GM12878 (cell line): ENCODE measurements at regions not wholly inside any gene's neighbourhood (a gene's known extent, or its start where the extent isn't known, plus 50 kb on each side); places are given as distances from the start of the nearest gene placed in this dataset.

Experiments
- ATAC-seq: fragments of 200-7000 bp; cut with Tn5 transposase; 3 replicates; pipeline ENCODE4 v1.9.1; 2020; ENCODE audit warnings: mild to moderate bottlenecking, moderate library complexity
- BruUV-seq: library from RNA; stranded (reverse); fragments of 400-500 nt; replicated peaks from 2 replicates; lab custom pipeline; 2021; lab: Mats Ljungman, UMichigan
- CTCF ChIA-PET: fragments of 300-600 bp; sonication (Branson Sonifier 250); formaldehyde crosslinking; extraction: SDS; loops from one replicate; lab custom pipeline; 2021; ENCODE audit warnings: inconsistent platforms; lab: Yijun Ruan, JAX
- POLR2A ChIA-PET: fragments of 350-600 bp; formaldehyde crosslinking; extraction: SDS; loops from one replicate; lab custom pipeline; 2021; ENCODE audit warnings: inconsistent platforms; lab: Charles Lee
- RAD21 ChIA-PET: fragments of 300-600 bp; sonication (Branson Sonifier 250); formaldehyde crosslinking; loops from one replicate; lab custom pipeline; 2023; ENCODE audit warnings: antibody characterized with exemption; ENCODE audit not compliant: unreplicated experiment; lab: Charles Lee
- SMC1A ChIA-PET: fragments of 300-600 bp; sonication (Branson Sonifier 250); formaldehyde crosslinking; loops from one replicate; lab custom pipeline; 2023; ENCODE audit not compliant: unreplicated experiment, uncharacterized antibody; lab: Charles Lee
- DNase-seq: peaks from one replicate; pipeline ENCODE4 v3.0.0-alpha.2; 2011; ENCODE audit warnings: low read depth, low spot score
- FAIRE-seq: peaks from 3 replicates; lab custom pipeline; 2011; peaks lifted over from hg19 to GRCh38; lab: Jason Lieb, UNC
- H2AFZ ChIP-seq: 2 replicates; pipeline ENCODE4 v1.6.0; 2011; ENCODE audit warnings: low read depth, low read length, control low read depth; ENCODE audit not compliant: control insufficient read depth
- H3K27ac ChIP-seq: 2 replicates; pipeline ENCODE4 v1.5.1; 2011; ENCODE audit warnings: control low read depth; ENCODE audit not compliant: control insufficient read depth, insufficient read depth
- H3K27me3 ChIP-seq, 2 experiments: replicated peaks in 1 of 2; 2 replicates each; pipeline versions ENCODE4 v1.6.0 to v1.6.1; 2011; ENCODE audit warnings: low read length in 1 of 2; ENCODE audit not compliant: control insufficient read depth in 2 of 2, insufficient read depth in 2 of 2
- H3K36me3 ChIP-seq, 2 experiments: 2 replicates each; pipeline ENCODE4 v1.5.1; 2011; ENCODE audit warnings: low read length in 1 of 2; ENCODE audit not compliant: control insufficient read depth in 2 of 2, insufficient read depth in 2 of 2
- H3K4me1 ChIP-seq: 2 replicates; pipeline ENCODE4 v1.6.1; 2011; ENCODE audit warnings: mild to moderate bottlenecking, low read length, moderate library complexity, mixed read lengths; ENCODE audit not compliant: control insufficient read depth, insufficient read depth
- H3K4me2 ChIP-seq: 2 replicates; pipeline ENCODE4 v1.6.0; 2011; ENCODE audit warnings: control low read depth; ENCODE audit not compliant: control insufficient read depth, insufficient read depth
- H3K4me3 ChIP-seq: fragments of 200-600 bp; sonication (generic); 2 replicates; pipeline ENCODE4 v1.5.1; 2016
- H3K79me2 ChIP-seq: 2 replicates; pipeline ENCODE4 v1.6.0; 2011; ENCODE audit warnings: low read length; ENCODE audit not compliant: control insufficient read depth, insufficient read depth
- H3K9ac ChIP-seq: 2 replicates; pipeline ENCODE4 v1.8.0; 2011; ENCODE audit warnings: low read length, control low read depth, mixed read lengths; ENCODE audit not compliant: control insufficient read depth, insufficient read depth
- H3K9me3 ChIP-seq: replicated peaks from 3 replicates; pipeline ENCODE4 v1.5.1; 2011; ENCODE audit warnings: mild to moderate bottlenecking, low read length; ENCODE audit not compliant: control insufficient read depth, insufficient read depth
- H4K20me1 ChIP-seq: 2 replicates; pipeline ENCODE4 v1.6.0; 2011; ENCODE audit not compliant: control insufficient read depth, insufficient read depth
- BCLAF1 ChIP-seq: fragments of 450-650 bp; IDR thresholded peaks from 2 replicates; pipeline ENCODE4 v1.6.1; 2017; ENCODE audit warnings: antibody characterized with exemption, mild to moderate bottlenecking, moderate library complexity
- CHD1 ChIP-seq: IDR thresholded peaks from 2 replicates; pipeline ENCODE4 v1.6.1; 2012; ENCODE audit warnings: low read depth, low read length, improper control_type of control experiment
- HCFC1 ChIP-seq: fragments of 150-350 bp; IDR thresholded peaks from 2 replicates; pipeline ENCODE4 v1.6.1; 2014; ENCODE audit warnings: low read length
- MLLT1 ChIP-seq: fragments of 450-650 bp; IDR thresholded peaks from 2 replicates; pipeline ENCODE4 v1.6.1; 2016; ENCODE audit warnings: mild to moderate bottlenecking
- MYC ChIP-seq: IDR thresholded peaks from 2 replicates; pipeline ENCODE4 v1.6.1; 2011; ENCODE audit warnings: mild to moderate bottlenecking, low read length, moderate library complexity, inconsistent platforms; ENCODE audit not compliant: insufficient read depth, insufficient replicate concordance, insufficient read length, severe bottlenecking
- RFX5 ChIP-seq: IDR thresholded peaks from 2 replicates; pipeline ENCODE4 v1.6.1; 2011; ENCODE audit warnings: low read depth, low read length, improper control_type of control experiment
- ZBED1 ChIP-seq: IDR thresholded peaks from 2 replicates; pipeline ENCODE4 v1.6.1; 2016; ENCODE audit warnings: borderline replicate concordance
- WGBS: methylation state at CpG from one replicate; pipeline ENCODE4 v1.1.6; 2016; ENCODE audit warnings: low lambda C conversion rate; ENCODE audit not compliant: insufficient replicate concordance, insufficient coverage; ENCODE audit errors: missing lambda C conversion rate; 5-methylcytosine and 5-hydroxymethylcytosine counted together
- in situ Hi-C: fragments of 300-500 bp; cut with MboI; formaldehyde crosslinking; loops from 9 replicates; pipeline ENCODE4 v1.14.3; 2018; ENCODE audit warnings: mixed read lengths
- intact Hi-C: fragments of 100-400 bp; cut with micrococcal nuclease; formaldehyde crosslinking; loops from one replicate; pipeline ENCODE4 v1.14.2; 2022; ENCODE audit not compliant: unreplicated experiment
- TF ChIP-seq, protein P1 (sequence below): fragments of 450-650 bp; IDR thresholded peaks from 2 replicates; pipeline ENCODE4 v1.6.1; 2018; ENCODE audit warnings: mild to moderate bottlenecking, low read depth, moderate library complexity; ENCODE audit not compliant: partially characterized antibody
- TF ChIP-seq, protein P2 (sequence below): IDR thresholded peaks from 2 replicates; pipeline ENCODE4 v1.6.1; 2011; ENCODE audit warnings: borderline replicate concordance, low read depth, mild to moderate bottlenecking, moderate library complexity, mixed read lengths, low read length; ENCODE audit not compliant: insufficient read depth; ENCODE audit errors: extremely low read length
- TF ChIP-seq, protein P3 (sequence below): IDR thresholded peaks from 2 replicates; pipeline ENCODE4 v1.6.1; 2012; ENCODE audit warnings: low read depth, low read length, improper control_type of control experiment

GRCh38 chr3:79848876-79849275 lies 81.1 kb upstream of the ROBO1 start:
- Histone ChIP-seq H3K79me2 (no peaks in the 10 kb centered on the region), H4K20me1 (no peaks in the 10 kb centered on the region), H3K4me1 (no peaks in the 10 kb centered on the region), H3K4me3 (no peak overlapping the region), H3K4me2 (no peak overlapping the region), H3K9ac (no peak overlapping the region), H3K27ac (no peak overlapping the region), H2AFZ (no peak overlapping the region), H3K9me3 (no peaks in the 10 kb centered on the region)
- 30% methylated on average over 4 of the region's 4 CpGs for WGBS
- BruUV-seq = no TSS peak
- ATAC-seq (no peak), DNase-seq (no peak), FAIRE-seq (no peak)
- ChIA-PET RAD21 (no interaction called here), POLR2A (no interaction called here), SMC1A (no interaction called here), CTCF (interaction anchor here (1.5 to 2.9 kb wide), 2 partner anchors 11 to 330 kb away, joined by 6 to 9 read pairs; no protein-coding TSS in a partner anchor)
- intact Hi-C loops (no loop called here), in situ Hi-C loops (loop anchor here (10.0 kb wide), 1 partner anchor 324 kb away; no protein-coding TSS in a partner anchor)
- no peak for TF ChIP-seq MLLT1
- TF ChIP-seq HCFC1 = no peak
- TF ChIP-seq, protein P1, sequence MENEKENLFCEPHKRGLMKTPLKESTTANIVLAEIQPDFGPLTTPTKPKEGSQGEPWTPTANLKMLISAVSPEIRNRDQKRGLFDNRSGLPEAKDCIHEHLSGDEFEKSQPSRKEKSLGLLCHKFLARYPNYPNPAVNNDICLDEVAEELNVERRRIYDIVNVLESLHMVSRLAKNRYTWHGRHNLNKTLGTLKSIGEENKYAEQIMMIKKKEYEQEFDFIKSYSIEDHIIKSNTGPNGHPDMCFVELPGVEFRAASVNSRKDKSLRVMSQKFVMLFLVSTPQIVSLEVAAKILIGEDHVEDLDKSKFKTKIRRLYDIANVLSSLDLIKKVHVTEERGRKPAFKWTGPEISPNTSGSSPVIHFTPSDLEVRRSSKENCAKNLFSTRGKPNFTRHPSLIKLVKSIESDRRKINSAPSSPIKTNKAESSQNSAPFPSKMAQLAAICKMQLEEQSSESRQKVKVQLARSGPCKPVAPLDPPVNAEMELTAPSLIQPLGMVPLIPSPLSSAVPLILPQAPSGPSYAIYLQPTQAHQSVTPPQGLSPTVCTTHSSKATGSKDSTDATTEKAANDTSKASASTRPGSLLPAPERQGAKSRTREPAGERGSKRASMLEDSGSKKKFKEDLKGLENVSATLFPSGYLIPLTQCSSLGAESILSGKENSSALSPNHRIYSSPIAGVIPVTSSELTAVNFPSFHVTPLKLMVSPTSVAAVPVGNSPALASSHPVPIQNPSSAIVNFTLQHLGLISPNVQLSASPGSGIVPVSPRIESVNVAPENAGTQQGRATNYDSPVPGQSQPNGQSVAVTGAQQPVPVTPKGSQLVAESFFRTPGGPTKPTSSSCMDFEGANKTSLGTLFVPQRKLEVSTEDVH = no peak
- TF ChIP-seq ZBED1 = no peak
- no peak for TF ChIP-seq MYC
- TF ChIP-seq, protein P2, sequence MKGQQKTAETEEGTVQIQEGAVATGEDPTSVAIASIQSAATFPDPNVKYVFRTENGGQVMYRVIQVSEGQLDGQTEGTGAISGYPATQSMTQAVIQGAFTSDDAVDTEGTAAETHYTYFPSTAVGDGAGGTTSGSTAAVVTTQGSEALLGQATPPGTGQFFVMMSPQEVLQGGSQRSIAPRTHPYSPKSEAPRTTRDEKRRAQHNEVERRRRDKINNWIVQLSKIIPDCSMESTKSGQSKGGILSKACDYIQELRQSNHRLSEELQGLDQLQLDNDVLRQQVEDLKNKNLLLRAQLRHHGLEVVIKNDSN = no peak
- TF ChIP-seq CHD1 = no peak
- TF ChIP-seq RFX5 = no peak
- TF ChIP-seq, protein P3, sequence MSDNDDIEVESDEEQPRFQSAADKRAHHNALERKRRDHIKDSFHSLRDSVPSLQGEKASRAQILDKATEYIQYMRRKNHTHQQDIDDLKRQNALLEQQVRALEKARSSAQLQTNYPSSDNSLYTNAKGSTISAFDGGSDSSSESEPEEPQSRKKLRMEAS = no peak
- no peak for TF ChIP-seq BCLAF1
- TF ChIP-seq, all 136 proteins: peak for 0
- no peaks in the 10 kb centered on the region for H3K36me3 ChIP-seq
- no peaks in the 10 kb centered on the region for H3K27me3 ChIP-seq
